DND-41 (cell line): ENCODE measurements at regions not wholly inside any gene's neighbourhood (a gene's known extent, or its start where the extent isn't known, plus 50 kb on each side); places are given as distances from the start of the nearest gene placed in this dataset.

ENCODE experiments used
- ATAC-seq: fragments of 200-7000 bp; cut with Tn5 transposase; 3 replicates; pipeline ENCODE4 v1.9.1; 2021; ENCODE audit warnings: low read depth; ENCODE audit not compliant: insufficient read depth
- DNase-seq: peaks from one replicate; pipeline ENCODE4 v3.0.0-alpha.2; 2020
- H2AFZ ChIP-seq: 2 replicates; pipeline ENCODE4 v1.6.0; 2012; ENCODE audit warnings: low read depth, low read length
- H3K27ac ChIP-seq: 2 replicates; pipeline ENCODE4 v1.5.1; 2012; ENCODE audit warnings: low read length, inconsistent platforms
- H3K27me3 ChIP-seq: fragments of 200-600 bp; sonication (generic); 2 replicates; pipeline ENCODE4 v1.6.0; 2012; ENCODE audit warnings: low read length, mild to moderate bottlenecking, inconsistent platforms; ENCODE audit not compliant: insufficient read depth, poor library complexity
- H3K36me3 ChIP-seq: 2 replicates; pipeline ENCODE4 v1.5.1; 2012; ENCODE audit warnings: low read length, inconsistent platforms; ENCODE audit not compliant: insufficient read depth
- H3K4me1 ChIP-seq: 2 replicates; pipeline ENCODE4 v1.5.1; 2012; ENCODE audit warnings: mild to moderate bottlenecking, low read length; ENCODE audit not compliant: insufficient read depth
- H3K4me2 ChIP-seq: 2 replicates; pipeline ENCODE4 v1.6.0; 2012; ENCODE audit warnings: mild to moderate bottlenecking, moderate library complexity, low read length, inconsistent platforms; ENCODE audit not compliant: insufficient read depth
- H3K4me3 ChIP-seq, 2 experiments: fragments of 200-600 bp in 1 of 2; shearing (Covaris generic) in 1 of 2; 2 replicates each; pipeline ENCODE4 v1.5.1; 2012 to 2016; ENCODE audit warnings: inconsistent platforms in 2 of 2, low read length in 2 of 2, mild to moderate bottlenecking in 2 of 2, low read depth in 1 of 2, moderate library complexity in 1 of 2
- H3K79me2 ChIP-seq: 2 replicates; pipeline ENCODE4 v1.6.0; 2012; ENCODE audit warnings: low read length, inconsistent platforms; ENCODE audit not compliant: insufficient read depth
- H3K9ac ChIP-seq: 2 replicates; pipeline ENCODE4 v1.6.0; 2012; ENCODE audit warnings: low read depth, mild to moderate bottlenecking, inconsistent platforms, low read length, moderate library complexity
- H3K9me3 ChIP-seq: 2 replicates; pipeline ENCODE4 v1.5.1; 2012; ENCODE audit warnings: low read length, moderate library complexity, mild to moderate bottlenecking, inconsistent platforms; ENCODE audit not compliant: insufficient read depth, severe bottlenecking
- H4K20me1 ChIP-seq: 2 replicates; pipeline ENCODE4 v1.6.0; 2012; ENCODE audit warnings: low read length; ENCODE audit not compliant: insufficient read depth
- EZH2 ChIP-seq: IDR thresholded peaks from 3 replicates; pipeline ENCODE4 v1.6.1; 2012; ENCODE audit warnings: borderline replicate concordance, low read depth, mild to moderate bottlenecking, moderate library complexity, low read length, inconsistent platforms; ENCODE audit not compliant: severe bottlenecking
- TF ChIP-seq, protein P1 (sequence below): IDR thresholded peaks from 2 replicates; pipeline ENCODE4 v1.5.1; 2012; ENCODE audit warnings: borderline replicate concordance, low read length, moderate library complexity, mild to moderate bottlenecking; ENCODE audit not compliant: poor library complexity, severe bottlenecking; ENCODE audit errors: extremely low read depth

GRCh38 chr2:53569957-53570727 is 197.5 kb upstream of the CHAC2 start:
- peaks cover 2% of the 10 kb centered on the region; the same call in 1 of the 2 replicates for H3K4me1 ChIP-seq
- H3K4me3 ChIP-seq: no peak overlapping the region
- no peaks in the 10 kb centered on the region for H3K79me2 ChIP-seq
- H3K9ac ChIP-seq: no peak overlapping the region
- H3K36me3 ChIP-seq: no peaks in the 10 kb centered on the region
- no peak for TF ChIP-seq EZH2
- H3K4me2 ChIP-seq: no peak overlapping the region
- H4K20me1 ChIP-seq: no peaks in the 10 kb centered on the region
- DNase-seq (no peak), ATAC-seq (no peak)
- H3K27me3 ChIP-seq: no peaks in the 10 kb centered on the region
- H3K27ac ChIP-seq: no peak overlapping the region
- H3K9me3 ChIP-seq: no peaks in the 10 kb centered on the region
- no peak overlapping the region for H2AFZ ChIP-seq

GRCh38 chr2:53568469-53568868 is 199.1 kb upstream of the CHAC2 start:
- TF ChIP-seq, protein P1, sequence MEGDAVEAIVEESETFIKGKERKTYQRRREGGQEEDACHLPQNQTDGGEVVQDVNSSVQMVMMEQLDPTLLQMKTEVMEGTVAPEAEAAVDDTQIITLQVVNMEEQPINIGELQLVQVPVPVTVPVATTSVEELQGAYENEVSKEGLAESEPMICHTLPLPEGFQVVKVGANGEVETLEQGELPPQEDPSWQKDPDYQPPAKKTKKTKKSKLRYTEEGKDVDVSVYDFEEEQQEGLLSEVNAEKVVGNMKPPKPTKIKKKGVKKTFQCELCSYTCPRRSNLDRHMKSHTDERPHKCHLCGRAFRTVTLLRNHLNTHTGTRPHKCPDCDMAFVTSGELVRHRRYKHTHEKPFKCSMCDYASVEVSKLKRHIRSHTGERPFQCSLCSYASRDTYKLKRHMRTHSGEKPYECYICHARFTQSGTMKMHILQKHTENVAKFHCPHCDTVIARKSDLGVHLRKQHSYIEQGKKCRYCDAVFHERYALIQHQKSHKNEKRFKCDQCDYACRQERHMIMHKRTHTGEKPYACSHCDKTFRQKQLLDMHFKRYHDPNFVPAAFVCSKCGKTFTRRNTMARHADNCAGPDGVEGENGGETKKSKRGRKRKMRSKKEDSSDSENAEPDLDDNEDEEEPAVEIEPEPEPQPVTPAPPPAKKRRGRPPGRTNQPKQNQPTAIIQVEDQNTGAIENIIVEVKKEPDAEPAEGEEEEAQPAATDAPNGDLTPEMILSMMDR: no peak
- no peak for TF ChIP-seq EZH2
- H3K4me3 ChIP-seq: no peak overlapping the region; a peak in 1 of 4 replicates
- H4K20me1 ChIP-seq: no peaks in the 10 kb centered on the region
- H3K9me3 ChIP-seq: no peaks in the 10 kb centered on the region
- no peaks in the 10 kb centered on the region for H3K79me2 ChIP-seq
- H3K4me2 ChIP-seq: peak overlapping the region; percentile 32; the same call in 1 of the 2 replicates
- DNase-seq: peak; percentile 7
- H2AFZ ChIP-seq: no peak overlapping the region
- H3K27ac ChIP-seq: no peak overlapping the region
- no peak overlapping the region for H3K9ac ChIP-seq
- ATAC-seq: peak; percentile 64; the same call in 2 of the 3 replicates
- H3K4me1 ChIP-seq: peaks cover 2% of the 10 kb centered on the region; the same call in 1 of the 2 replicates
- H3K36me3 ChIP-seq: no peaks in the 10 kb centered on the region
- H3K27me3 ChIP-seq: no peaks in the 10 kb centered on the region

GRCh38 chr2:53567073-53567472 is 200.5 kb upstream of the CHAC2 start:
- H3K9me3 ChIP-seq: no peaks in the 10 kb centered on the region
- DNase-seq (no peak), ATAC-seq (no peak)
- H3K79me2 ChIP-seq: no peaks in the 10 kb centered on the region
- H3K9ac ChIP-seq: no peak overlapping the region
- H3K4me1 ChIP-seq: peaks cover 2% of the 10 kb centered on the region; the same call in 1 of the 2 replicates
- H3K4me3 ChIP-seq: no peak overlapping the region
- H3K4me2 ChIP-seq: no peak overlapping the region
- H2AFZ ChIP-seq: no peak overlapping the region
- no peaks in the 10 kb centered on the region for H4K20me1 ChIP-seq
- no peak overlapping the region for H3K27ac ChIP-seq
- H3K27me3 ChIP-seq: no peaks in the 10 kb centered on the region
- TF ChIP-seq, protein P1: no peak
- TF ChIP-seq EZH2: no peak
- H3K36me3 ChIP-seq: no peaks in the 10 kb centered on the region

DNA sequence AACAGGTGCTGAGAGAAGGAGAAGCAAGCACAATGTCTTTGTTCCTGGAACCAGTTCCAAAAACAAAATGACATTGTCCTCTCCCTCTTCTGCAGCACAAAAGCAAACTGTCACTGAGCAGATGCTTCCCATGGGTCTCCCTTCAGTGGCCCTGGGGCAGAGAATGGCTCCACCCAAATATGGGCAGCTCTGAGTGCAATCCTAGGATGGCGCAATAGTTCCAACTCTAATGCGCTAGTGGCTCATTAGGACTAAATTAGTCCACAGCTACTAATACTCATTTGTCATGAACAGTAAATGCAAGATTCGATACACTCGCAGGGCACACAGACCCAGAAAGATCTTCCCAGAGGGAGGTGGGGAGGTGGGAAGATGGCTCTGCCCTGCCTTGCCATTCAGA is 205.2 kb upstream of the CHAC2 start:
- Histone ChIP-seq H3K27ac (no peak overlapping the region), H3K4me3 (no peak overlapping the region), H3K9me3 (no peaks in the 10 kb centered on the region), H3K79me2 (no peaks in the 10 kb centered on the region), H2AFZ (no peak overlapping the region), H3K4me1 (no peaks in the 10 kb centered on the region), H3K36me3 (no peaks in the 10 kb centered on the region), H4K20me1 (no peaks in the 10 kb centered on the region), H3K9ac (no peak overlapping the region), H3K27me3 (no peaks in the 10 kb centered on the region), H3K4me2 (no peak overlapping the region)
- no peak for TF ChIP-seq EZH2
- TF ChIP-seq, protein P1: no peak
- no peak for DNase-seq
- ATAC-seq: no peak
